ENCODE measurements at regions not wholly inside any gene's neighbourhood (a gene's known extent, or its start where the extent isn't known, plus 50 kb on each side); places are given as distances from the start of the nearest gene placed in this dataset.

DNA sequence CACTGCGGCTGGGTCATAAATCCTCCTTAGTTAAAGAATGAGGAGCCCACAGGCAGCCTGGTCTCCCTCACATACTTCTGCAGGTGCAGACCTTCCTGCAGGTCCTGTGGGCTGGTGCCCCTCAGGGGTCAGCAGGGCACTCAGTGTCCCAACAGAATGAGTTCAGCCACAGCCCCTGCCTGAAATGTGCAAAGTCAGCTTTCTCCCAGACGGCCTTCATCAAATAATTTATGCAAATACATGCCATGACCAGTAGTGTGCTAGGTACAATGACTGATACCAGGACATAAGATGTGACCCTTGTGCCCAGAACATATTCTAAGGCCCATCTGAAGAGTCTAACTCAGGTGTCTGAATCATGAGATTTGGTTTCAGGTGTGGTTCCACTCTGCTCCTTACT lies 703.4 kb downstream of the TBC1D22A start (continued):
- TF ChIP-seq REST (IDR thresholded peaks at IDR 0.05; ENCODE audit: unreplicated experiment) (no peak), ZNF331 (CRISPR knock-in tag; IDR thresholded peaks at IDR 0.05; ENCODE audit: low read depth) (no peak)

DNA sequence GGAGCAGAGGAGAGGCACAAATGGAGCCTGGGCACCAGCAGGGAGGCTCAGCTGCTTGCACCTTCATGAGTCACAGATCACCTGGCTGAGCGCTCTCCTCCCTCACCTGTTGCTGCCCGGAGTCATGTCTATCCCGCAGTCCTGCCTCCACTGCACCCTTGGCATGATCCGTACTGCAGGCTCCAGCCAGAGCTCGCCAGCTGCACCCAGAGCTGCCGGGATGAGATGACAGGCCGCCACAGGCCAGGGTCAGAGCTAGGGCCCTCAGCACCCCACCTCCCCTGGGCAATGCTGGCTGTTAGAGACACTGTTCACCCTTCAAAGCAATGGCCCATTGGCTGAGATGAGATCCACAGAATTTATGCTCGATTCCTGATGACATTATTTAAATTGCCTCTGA lies 702.8 kb downstream of the TBC1D22A start:
- H3K27ac ChIP-seq (ENCODE audit: low read depth) = no peak overlapping the region
- no peak overlapping the region for H3K4me3 ChIP-seq
- H3K9me2 ChIP-seq (ENCODE audit: insufficient read depth) = no peaks in the 10 kb centered on the region
- H3K27ac Mint-ChIP-seq = no peak overlapping the region
- peaks cover 52% of the 10 kb centered on the region for H3K36me3 Mint-ChIP-seq (ENCODE audit: low read depth)
- no peak for DNase-seq (ENCODE audit: low spot score)
- TF ChIP-seq POLR2AphosphoS5 (IDR thresholded peaks at IDR 0.05; ENCODE audit: low read depth) = no peak
- H3K27me3 Mint-ChIP-seq (ENCODE audit: insufficient read depth, low read depth, poor library complexity) = peaks cover 5% of the 10 kb centered on the region
- peaks cover 95% of the 10 kb centered on the region for H3K9me3 Mint-ChIP-seq
- H3F3A ChIP-seq (replicated peaks; ENCODE audit: low read depth) = no peaks in the 10 kb centered on the region
- ATAC-seq = no peak
- no peak overlapping the region for H2AFZ ChIP-seq
- H3K4me1 ChIP-seq (ENCODE audit: insufficient read depth) = no peaks in the 10 kb centered on the region
- H4K20me1 ChIP-seq (replicated peaks; ENCODE audit: insufficient read depth) = no peaks in the 10 kb centered on the region
- H3K4me3 Mint-ChIP-seq = no peak overlapping the region
- no peaks in the 10 kb centered on the region for H3K4me1 Mint-ChIP-seq
- no peaks in the 10 kb centered on the region for H3K79me2 ChIP-seq (replicated peaks; ENCODE audit: insufficient read depth)
- H3K4me2 ChIP-seq = no peak overlapping the region
- no peaks in the 10 kb centered on the region for H3K27me3 ChIP-seq (ENCODE audit: insufficient read depth)
- peaks cover 15% of the 10 kb centered on the region; the same call in 1 of the 2 replicates for H3K36me3 ChIP-seq (ENCODE audit: insufficient read depth)

DNA sequence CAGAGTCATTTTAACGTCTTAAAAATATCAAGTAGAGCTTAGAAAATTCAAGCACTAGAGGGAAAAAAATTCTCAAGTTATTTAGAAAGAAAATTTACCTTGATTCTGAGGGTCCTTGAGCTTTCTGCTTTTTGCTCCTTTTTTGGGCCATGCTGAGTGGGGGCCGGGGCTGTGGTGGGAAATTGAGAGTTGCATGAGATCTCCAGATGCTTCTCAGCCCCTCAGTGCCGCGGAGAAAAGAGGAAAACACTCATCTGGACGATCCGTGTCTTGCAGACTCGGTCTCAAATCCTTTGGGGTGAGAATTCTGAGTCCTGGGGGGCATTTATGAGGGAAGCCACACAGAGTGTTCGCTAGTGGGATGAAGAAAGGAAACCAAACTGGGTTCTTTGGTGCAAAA lies 700.8 kb downstream of the TBC1D22A start:
- TF ChIP-seq JUNB (IDR thresholded peaks at IDR 0.05; ENCODE audit: unreplicated experiment) = no peak
- no peak for TF ChIP-seq REST (IDR thresholded peaks at IDR 0.05; ENCODE audit: unreplicated experiment)
- TF ChIP-seq CREB1 (CRISPR knock-in tag; IDR thresholded peaks at IDR 0.05; ENCODE audit: low read depth) = no peak
- TF ChIP-seq NANOG (IDR thresholded peaks at IDR 0.05; ENCODE audit: borderline replicate concordance) = no peak
- no peak for TF ChIP-seq POLR2AphosphoS5 (IDR thresholded peaks at IDR 0.05; ENCODE audit: low read depth)
- TF ChIP-seq STAT1 (IDR thresholded peaks at IDR 0.05; ENCODE audit: unreplicated experiment) = no peak
- no peak for TF ChIP-seq EZH2 (IDR thresholded peaks at IDR 0.05; ENCODE audit: low read depth, unreplicated experiment)
- no peak for TF ChIP-seq ZNF114 (CRISPR knock-in tag; IDR thresholded peaks at IDR 0.05)

More for the DNA sequence above, 700.8 kb downstream of the TBC1D22A start:
- peaks cover 48% of the 10 kb centered on the region for H3K36me3 Mint-ChIP-seq (ENCODE audit: low read depth)
- no peaks in the 10 kb centered on the region for H3F3A ChIP-seq (replicated peaks; ENCODE audit: low read depth)
- no peaks in the 10 kb centered on the region for H4K20me1 ChIP-seq (replicated peaks; ENCODE audit: insufficient read depth)
- H3K27me3 Mint-ChIP-seq (ENCODE audit: insufficient read depth, low read depth, poor library complexity) = peaks cover 8% of the 10 kb centered on the region
- no peaks in the 10 kb centered on the region for H3K27me3 ChIP-seq (ENCODE audit: insufficient read depth)
- H3K27ac Mint-ChIP-seq = no peak overlapping the region
- H3K4me1 ChIP-seq (ENCODE audit: insufficient read depth) = no peaks in the 10 kb centered on the region
- H3K36me3 ChIP-seq (ENCODE audit: insufficient read depth) = peaks cover 12% of the 10 kb centered on the region; the same call in 1 of the 2 replicates
- peaks cover 95% of the 10 kb centered on the region for H3K9me3 Mint-ChIP-seq
- no peaks in the 10 kb centered on the region for H3K9me2 ChIP-seq (ENCODE audit: insufficient read depth)
- no peak overlapping the region for H3K4me2 ChIP-seq
- DNase-seq (ENCODE audit: low spot score) = no peak
- no peak overlapping the region for H3K4me3 ChIP-seq
- H2AFZ ChIP-seq = no peak overlapping the region
- no peaks in the 10 kb centered on the region for H3K4me1 Mint-ChIP-seq
- ATAC-seq = no peak
- no peaks in the 10 kb centered on the region for H3K79me2 ChIP-seq (replicated peaks; ENCODE audit: insufficient read depth)
- no peak overlapping the region for H3K4me3 Mint-ChIP-seq
- no peak overlapping the region for H3K27ac ChIP-seq (ENCODE audit: low read depth)

Measured in GM23338 (cell line).